IMR-90 (cell line): ENCODE measurements at regions not wholly inside any gene's neighbourhood (a gene's known extent, or its start where the extent isn't known, plus 50 kb on each side); places are given as distances from the start of the nearest gene placed in this dataset.

Source experiments
- ATAC-seq: fragments of 200-7000 bp; cut with Tn5 transposase; 2 replicates; pipeline ENCODE4 v1.9.1; 2020; ENCODE audit warnings: low read depth, mild to moderate bottlenecking, moderate library complexity
- BruUV-seq: library from RNA; stranded (reverse); fragments of 400-500 nt; replicated peaks from 2 replicates; lab custom pipeline; 2021; lab: Mats Ljungman, UMichigan
- CTCF ChIA-PET: fragments of 300-600 bp; formaldehyde crosslinking; extraction: SDS; loops from one replicate; lab custom pipeline; 2021; ENCODE audit warnings: antibody characterized with exemption; lab: Yijun Ruan, JAX
- POLR2A ChIA-PET: fragments of 300-600 bp; sonication (Branson Sonifier 250); formaldehyde crosslinking; loops from one replicate; lab custom pipeline; 2022; ENCODE audit warnings: antibody characterized with exemption; ENCODE audit not compliant: unreplicated experiment; lab: Charles Lee
- DNase-seq: peaks from one replicate; pipeline ENCODE4 v3.0.0; 2013
- H2AFZ ChIP-seq: replicated peaks from 2 replicates; pipeline ENCODE3; 2013; ENCODE audit warnings: low read length, mild to moderate bottlenecking; ENCODE audit not compliant: poor library complexity
- H2AK5ac ChIP-seq: 2 replicates; pipeline ENCODE4 v1.6.1; 2013; ENCODE audit warnings: low read depth, low read length, inconsistent platforms
- H2AK9ac ChIP-seq: replicated peaks from 2 replicates; pipeline ENCODE3; 2013; ENCODE audit warnings: mild to moderate bottlenecking, low read depth, low read length, moderate library complexity; ENCODE audit not compliant: poor library complexity
- H2BK120ac ChIP-seq: 2 replicates; pipeline ENCODE4 v1.6.1; 2013; ENCODE audit warnings: low read depth, low read length, inconsistent platforms
- H2BK15ac ChIP-seq: 3 replicates; pipeline ENCODE4 v1.6.1; 2013; ENCODE audit warnings: low read depth, low read length, inconsistent platforms
- H2BK20ac ChIP-seq: 2 replicates; pipeline ENCODE4 v1.6.1; 2013; ENCODE audit warnings: low read depth, mild to moderate bottlenecking, inconsistent platforms, low read length, moderate library complexity
- H2BK5ac ChIP-seq: 2 replicates; pipeline ENCODE4 v1.6.1; 2013; ENCODE audit warnings: mild to moderate bottlenecking, low read depth, low read length, inconsistent platforms; ENCODE audit not compliant: poor library complexity, severe bottlenecking
- H3K14ac ChIP-seq: replicated peaks from 2 replicates; pipeline ENCODE4 v1.6.1; 2013; ENCODE audit warnings: low read depth, low read length, inconsistent platforms
- H3K18ac ChIP-seq: 2 replicates; pipeline ENCODE4 v1.6.1; 2013; ENCODE audit warnings: low read depth, low read length, control low read depth
- H3K23ac ChIP-seq: 2 replicates; pipeline ENCODE4 v1.6.1; 2013; ENCODE audit warnings: low read depth, low read length, inconsistent platforms
- H3K27ac ChIP-seq: 2 replicates; pipeline ENCODE4 v1.5.1; 2013; ENCODE audit warnings: mild to moderate bottlenecking, control low read depth, low read length; ENCODE audit not compliant: insufficient read depth
- H3K27me3 ChIP-seq: 2 replicates; pipeline ENCODE4 v1.6.1; 2013; ENCODE audit warnings: low read length; ENCODE audit not compliant: control insufficient read depth, insufficient read depth
- H3K36me3 ChIP-seq: 2 replicates; pipeline ENCODE4 v1.6.1; 2013; ENCODE audit warnings: low read length, mixed read lengths; ENCODE audit not compliant: control insufficient read depth, insufficient read depth
- H3K4ac ChIP-seq: 2 replicates; pipeline ENCODE4 v1.6.1; 2013; ENCODE audit warnings: low read depth, low read length, inconsistent platforms
- H3K4me1 ChIP-seq: 2 replicates; pipeline ENCODE4 v1.6.1; 2013; ENCODE audit warnings: low read length, mixed read lengths; ENCODE audit not compliant: control insufficient read depth, insufficient read depth
- H3K4me2 ChIP-seq: 2 replicates; pipeline ENCODE4 v1.6.1; 2013; ENCODE audit warnings: low read depth, mild to moderate bottlenecking, control low read depth, low read length, moderate library complexity
- H3K4me3 ChIP-seq: 2 replicates; pipeline ENCODE4 v1.5.1; 2013; ENCODE audit warnings: low read depth, mild to moderate bottlenecking, control low read depth, low read length, moderate library complexity; ENCODE audit not compliant: insufficient read depth
- H3K56ac ChIP-seq: 2 replicates; pipeline ENCODE4 v1.6.1; 2013; ENCODE audit warnings: low read length, inconsistent platforms; ENCODE audit not compliant: insufficient read depth; ENCODE audit errors: extremely low read depth
- H3K79me1 ChIP-seq, 2 experiments: 2 replicates each; pipeline ENCODE4 v1.6.1; 2013; ENCODE audit warnings: low read length in 2 of 2, inconsistent platforms in 1 of 2, low read depth in 1 of 2
- H3K9ac ChIP-seq: 2 replicates; pipeline ENCODE4 v1.6.1; 2013; ENCODE audit warnings: low read depth, low read length, control low read depth
- H3K9me1 ChIP-seq: 2 replicates; pipeline ENCODE4 v1.6.1; 2013; ENCODE audit warnings: low read length, inconsistent platforms; ENCODE audit not compliant: insufficient read depth
- H3K9me3 ChIP-seq: 2 replicates; pipeline ENCODE4 v1.6.1; 2013; ENCODE audit warnings: low read length; ENCODE audit not compliant: control insufficient read depth, insufficient read depth
- H4K20me1 ChIP-seq: 2 replicates; pipeline ENCODE4 v1.6.1; 2013; ENCODE audit warnings: low read length, inconsistent platforms; ENCODE audit not compliant: insufficient read depth
- H4K5ac ChIP-seq: 2 replicates; pipeline ENCODE4 v1.6.1; 2013; ENCODE audit warnings: mild to moderate bottlenecking, low read depth, low read length, control low read depth
- H4K8ac ChIP-seq, 2 experiments: 2 replicates each; pipeline ENCODE4 v1.6.1; 2013; ENCODE audit warnings: low read depth in 2 of 2, low read length in 2 of 2, control low read depth in 1 of 2, inconsistent platforms in 1 of 2
- H4K91ac ChIP-seq: 2 replicates; pipeline ENCODE4 v1.6.1; 2013; ENCODE audit warnings: low read depth, low read length, inconsistent platforms; ENCODE audit not compliant: insufficient read depth
- MAZ ChIP-seq: IDR thresholded peaks from 2 replicates; pipeline ENCODE4 v1.6.1; 2012; ENCODE audit warnings: low read depth, mild to moderate bottlenecking, low read length, improper control_type of control experiment, moderate library complexity, borderline replicate concordance
- WGBS, 2 experiments: methylation state at CpG; one replicate each; pipeline versions ENCODE4 v1.1.5 to v1.1.7; 2013; ENCODE audit warnings: missing lambda C conversion rate in 2 of 2; ENCODE audit not compliant: insufficient read length in 1 of 2; ENCODE audit errors: extremely low coverage in 2 of 2; 5-methylcytosine and 5-hydroxymethylcytosine counted together
- dilution Hi-C: fragments of 300-500 bp; cut with HindIII; formaldehyde crosslinking; loops from one replicate; pipeline ENCODE4 v1.14.3; 2018; ENCODE audit warnings: low sequenced_read_pairs; ENCODE audit not compliant: unreplicated experiment
- in situ Hi-C: fragments of 300-500 bp; cut with MboI; formaldehyde crosslinking; loops from 3 replicates; pipeline ENCODE4 v1.14.3; 2019; ENCODE audit warnings: low sequenced_read_pairs, inconsistent platforms, mixed read lengths
- intact Hi-C: fragments of 100-400 bp; cut with micrococcal nuclease; formaldehyde crosslinking; loops from 2 replicates; pipeline ENCODE4 v1.10.0; 2022

GRCh38 chr18:78448591-78448990 is 531.0 kb upstream of the SALL3 start:
- no peak overlapping the region for H3K56ac ChIP-seq
- no peak for ATAC-seq
- no TSS peak for BruUV-seq
- H3K27me3 ChIP-seq = no peaks in the 10 kb centered on the region
- H3K4ac ChIP-seq = no peak overlapping the region
- no peak overlapping the region for H2BK120ac ChIP-seq
- H3K79me1 ChIP-seq = no peaks in the 10 kb centered on the region
- TF ChIP-seq MAZ = no peak
- no peak overlapping the region for H3K27ac ChIP-seq
- no peak overlapping the region for H3K4me2 ChIP-seq
- no peaks in the 10 kb centered on the region for H4K20me1 ChIP-seq
- no peak overlapping the region for H2AK9ac ChIP-seq
- H3K4me3 ChIP-seq = no peak overlapping the region
- no peaks in the 10 kb centered on the region for H3K36me3 ChIP-seq
- no peak overlapping the region for H4K8ac ChIP-seq
- no peak overlapping the region for H3K9ac ChIP-seq
- dilution Hi-C loops = no loop called here
- H2AFZ ChIP-seq = no peak overlapping the region
- WGBS, 2 experiments = no CpG with 5 or more reads among the region's 3 CpGs
- no peaks in the 10 kb centered on the region for H3K9me1 ChIP-seq
- no peak overlapping the region for H2BK15ac ChIP-seq
- H3K14ac ChIP-seq = no peak overlapping the region
- H3K18ac ChIP-seq = no peak overlapping the region
- H3K9me3 ChIP-seq = peaks cover 25% of the 10 kb centered on the region
- no peak for DNase-seq
- POLR2A ChIA-PET = no interaction called here
- in situ Hi-C loops = no loop called here
- no peak overlapping the region for H4K91ac ChIP-seq
- H2AK5ac ChIP-seq = no peak overlapping the region
- no peak overlapping the region for H2BK20ac ChIP-seq
- no peak overlapping the region for H4K5ac ChIP-seq
- intact Hi-C loops = no loop called here
- no peak overlapping the region for H3K23ac ChIP-seq
- H2BK5ac ChIP-seq = peak overlapping the region; percentile 80
- H3K4me1 ChIP-seq = no peaks in the 10 kb centered on the region
- CTCF ChIA-PET = no interaction called here
